Thoracic aorta (tissue), 2 donors: ENCODE measurements at regions not wholly inside any gene's neighbourhood (a gene's known extent, or its start where the extent isn't known, plus 50 kb on each side); places are given as distances from the start of the nearest gene placed in this dataset.

ENCODE experiments used
- ATAC-seq: fragments of 150-250 bp; one replicate; pipeline ENCODE4 v1.8.0; 2017; ENCODE audit warnings: low read depth; ENCODE audit not compliant: insufficient number of reproducible peaks, low FRiP score
- DNase-seq: peaks from one replicate; pipeline ENCODE4 v3.0.0-alpha.2; 2020; ENCODE audit warnings: low spot score
- H3K27ac ChIP-seq, 2 donors: fragments of 200-600 bp; sonication (generic); 1 replicate in 1 of 2; 2 replicates in 1 of 2; pipeline ENCODE4 v1.5.1; 2016; ENCODE audit warnings: mild to moderate bottlenecking in 2 of 2, moderate library complexity in 2 of 2
- H3K27me3 ChIP-seq: fragments of 200-600 bp; sonication (generic); replicated peaks from 2 replicates; pipeline ENCODE4 v1.6.0; 2016; ENCODE audit warnings: mild to moderate bottlenecking; ENCODE audit not compliant: insufficient read depth
- H3K36me3 ChIP-seq: fragments of 200-600 bp; sonication (generic); one replicate; pipeline ENCODE4 v1.5.1; 2016
- H3K4me1 ChIP-seq, 2 donors: fragments of 200-600 bp; sonication (generic); 1 replicate in 1 of 2; 2 replicates in 1 of 2; pipeline versions ENCODE4 v1.5.1 to v1.6.0; 2016; ENCODE audit warnings: low read depth in 2 of 2, mild to moderate bottlenecking in 1 of 2; ENCODE audit not compliant: control insufficient read depth in 1 of 2
- H3K4me3 ChIP-seq: fragments of 200-600 bp; sonication (generic); 2 replicates; pipeline ENCODE4 v1.5.1; 2016; ENCODE audit warnings: mild to moderate bottlenecking
- H3K9me3 ChIP-seq: fragments of 200-600 bp; sonication (generic); 2 replicates; pipeline ENCODE4 v1.5.1; 2016
- CTCF ChIP-seq: fragments of 200-600 bp; sonication (generic); IDR thresholded peaks from one replicate; pipeline ENCODE4 v1.5.1; 2019; ENCODE audit warnings: antibody characterized with exemption

- ATAC-seq (no peak), DNase-seq (no peak)
- Histone ChIP-seq H3K4me3 (no peak overlapping the region), H3K36me3 (no peaks in the 10 kb centered on the region), H3K27ac (no peak overlapping the region), H3K4me1 (peaks cover 2 to 19% of the 10 kb centered on the region in 2 donors), H3K9me3 (no peaks in the 10 kb centered on the region), H3K27me3 (no peaks in the 10 kb centered on the region)
- no peak for TF ChIP-seq CTCF
Observed at GRCh38 chr6:17038316-17038715, 63.5 kb upstream of the STMND1 start.

DNA sequence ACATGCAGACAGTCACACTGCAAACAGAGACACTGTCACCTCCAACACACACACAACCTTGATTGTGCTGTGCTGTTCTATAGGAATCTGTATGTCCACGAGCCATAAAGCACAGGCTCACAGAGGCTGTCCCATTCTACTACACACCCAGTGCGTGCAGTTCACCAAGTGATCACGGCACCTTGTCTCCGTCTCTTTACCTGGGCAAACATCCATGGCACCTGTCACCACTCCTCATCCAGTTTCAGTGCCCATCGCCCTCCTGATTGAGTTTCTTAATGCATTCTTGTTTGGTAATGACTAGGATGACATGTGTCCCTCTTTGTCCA is 65.8 kb upstream of the STMND1 start:
- Histone ChIP-seq H3K27me3 (no peaks in the 10 kb centered on the region), H3K4me1 (peaks cover 2 to 18% of the 10 kb centered on the region in 2 donors), H3K27ac (no peak overlapping the region), H3K36me3 (no peaks in the 10 kb centered on the region), H3K9me3 (no peaks in the 10 kb centered on the region), H3K4me3 (no peak overlapping the region)
- DNase-seq (no peak), ATAC-seq (no peak)
- TF ChIP-seq CTCF = no peak

GRCh38 chr6:17035257-17036064 is 66.4 kb upstream of the STMND1 start:
- H3K27me3 ChIP-seq = no peaks in the 10 kb centered on the region
- DNase-seq (no peak), ATAC-seq (no peak)

GRCh38 chr6:17033746-17034145 is 68.1 kb upstream of the STMND1 start:
- peaks cover 2 to 18% of the 10 kb centered on the region in 2 donors for H3K4me1 ChIP-seq
- H3K9me3 ChIP-seq = no peaks in the 10 kb centered on the region
- no peak for TF ChIP-seq CTCF
- H3K36me3 ChIP-seq = no peaks in the 10 kb centered on the region
- DNase-seq = no peak
- H3K27ac ChIP-seq = peak overlapping the region in 1 of 2 donors; percentile 72
- ATAC-seq = no peak
- H3K4me3 ChIP-seq = peak overlapping the region; percentile 55
- no peaks in the 10 kb centered on the region for H3K27me3 ChIP-seq

More at GRCh38 chr6:17035257-17036064, 66.4 kb upstream of the STMND1 start:
- Histone ChIP-seq H3K4me1 (peaks cover 2 to 18% of the 10 kb centered on the region in 2 donors), H3K9me3 (no peaks in the 10 kb centered on the region), H3K36me3 (no peaks in the 10 kb centered on the region), H3K4me3 (no peak overlapping the region), H3K27ac (no peak overlapping the region)
- TF ChIP-seq CTCF = no peak

DNA sequence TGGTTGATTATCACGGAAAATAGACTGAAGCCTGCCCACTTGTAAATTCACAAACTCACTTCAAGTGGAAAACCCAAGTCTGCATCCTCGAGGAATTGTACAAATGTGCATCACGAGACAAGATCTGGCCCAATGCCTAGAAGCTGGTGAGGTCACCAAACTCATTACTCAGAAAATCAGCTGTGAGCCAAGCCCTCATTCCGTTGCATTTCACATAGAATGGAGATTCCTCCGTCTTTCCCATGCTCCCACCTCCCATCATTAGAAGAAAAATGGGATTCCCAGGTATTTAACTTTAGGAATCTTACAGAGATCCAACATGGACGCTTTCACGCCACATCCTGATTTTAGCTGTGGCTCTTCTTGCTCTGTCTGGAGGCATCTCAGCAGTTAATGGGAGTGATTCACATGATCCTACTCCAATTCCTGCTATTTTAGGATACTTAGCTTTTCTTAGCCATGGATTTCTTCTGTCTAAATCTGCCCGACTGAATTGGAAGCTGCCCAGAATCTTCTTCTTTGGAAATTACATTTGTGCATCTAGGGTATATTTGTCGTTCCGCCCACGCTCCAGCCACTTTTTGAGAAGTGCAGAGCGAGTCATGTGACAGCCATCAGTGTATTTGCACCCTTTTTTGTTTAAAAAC is 68.7 kb upstream of the STMND1 start:
- Histone ChIP-seq H3K36me3 (no peaks in the 10 kb centered on the region), H3K27ac (peak overlapping the region; percentile 57 to 72), H3K4me1 (peaks cover 2 to 18% of the 10 kb centered on the region in 2 donors), H3K9me3 (no peaks in the 10 kb centered on the region), H3K4me3 (peak overlapping the region; percentile 55), H3K27me3 (no peaks in the 10 kb centered on the region)
- TF ChIP-seq CTCF = no peak
- ATAC-seq = peak; percentile 78
- peak; percentile 58 for DNase-seq
